BJ (cell line): ENCODE measurements at regions not wholly inside any gene's neighbourhood (a gene's known extent, or its start where the extent isn't known, plus 50 kb on each side); places are given as distances from the start of the nearest gene placed in this dataset.

Experiments used
- CTCF ChIA-PET: fragments of 350-600 bp; formaldehyde crosslinking; extraction: SDS; loops from one replicate; lab custom pipeline; 2021; ENCODE audit warnings: antibody characterized with exemption, inconsistent platforms; lab: Yijun Ruan, JAX
- POLR2A ChIA-PET: fragments of 300-600 bp; sonication (Branson Sonifier 250); formaldehyde crosslinking; extraction: SDS; loops from one replicate; lab custom pipeline; 2021; ENCODE audit warnings: antibody characterized with exemption; lab: Charles Lee
- DNase-seq: peaks from one replicate; pipeline ENCODE4 v3.0.0-alpha.2; 2011; ENCODE audit warnings: low read depth
- H3K27me3 ChIP-seq: 2 replicates; pipeline ENCODE4 v1.6.0; 2011; ENCODE audit warnings: low read length; ENCODE audit not compliant: control insufficient read depth, insufficient read depth
- H3K36me3 ChIP-seq: 2 replicates; pipeline ENCODE4 v1.5.1; 2011; ENCODE audit warnings: low read length; ENCODE audit not compliant: control insufficient read depth, insufficient read depth
- H3K4me3 ChIP-seq: 2 replicates; pipeline ENCODE4 v1.5.1; 2011; ENCODE audit warnings: low read depth, mild to moderate bottlenecking, control low read depth, low read length
- TF ChIP-seq, protein P1 (sequence below): IDR thresholded peaks from 2 replicates; pipeline ENCODE4 v1.5.1; 2011; ENCODE audit warnings: low read depth, mild to moderate bottlenecking, control low read depth, inconsistent platforms, low read length, moderate library complexity; ENCODE audit not compliant: insufficient read depth

GRCh38 chr13:47005756-47006414 is 109.0 kb upstream of the HTR2A start:
- ChIA-PET POLR2A (no interaction called here), CTCF (no interaction called here)
- Histone ChIP-seq H3K36me3 (no peaks in the 10 kb centered on the region), H3K4me3 (no peak overlapping the region), H3K27me3 (no peaks in the 10 kb centered on the region)
- TF ChIP-seq, protein P1, sequence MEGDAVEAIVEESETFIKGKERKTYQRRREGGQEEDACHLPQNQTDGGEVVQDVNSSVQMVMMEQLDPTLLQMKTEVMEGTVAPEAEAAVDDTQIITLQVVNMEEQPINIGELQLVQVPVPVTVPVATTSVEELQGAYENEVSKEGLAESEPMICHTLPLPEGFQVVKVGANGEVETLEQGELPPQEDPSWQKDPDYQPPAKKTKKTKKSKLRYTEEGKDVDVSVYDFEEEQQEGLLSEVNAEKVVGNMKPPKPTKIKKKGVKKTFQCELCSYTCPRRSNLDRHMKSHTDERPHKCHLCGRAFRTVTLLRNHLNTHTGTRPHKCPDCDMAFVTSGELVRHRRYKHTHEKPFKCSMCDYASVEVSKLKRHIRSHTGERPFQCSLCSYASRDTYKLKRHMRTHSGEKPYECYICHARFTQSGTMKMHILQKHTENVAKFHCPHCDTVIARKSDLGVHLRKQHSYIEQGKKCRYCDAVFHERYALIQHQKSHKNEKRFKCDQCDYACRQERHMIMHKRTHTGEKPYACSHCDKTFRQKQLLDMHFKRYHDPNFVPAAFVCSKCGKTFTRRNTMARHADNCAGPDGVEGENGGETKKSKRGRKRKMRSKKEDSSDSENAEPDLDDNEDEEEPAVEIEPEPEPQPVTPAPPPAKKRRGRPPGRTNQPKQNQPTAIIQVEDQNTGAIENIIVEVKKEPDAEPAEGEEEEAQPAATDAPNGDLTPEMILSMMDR = no peak
- DNase-seq = no peak

DNA sequence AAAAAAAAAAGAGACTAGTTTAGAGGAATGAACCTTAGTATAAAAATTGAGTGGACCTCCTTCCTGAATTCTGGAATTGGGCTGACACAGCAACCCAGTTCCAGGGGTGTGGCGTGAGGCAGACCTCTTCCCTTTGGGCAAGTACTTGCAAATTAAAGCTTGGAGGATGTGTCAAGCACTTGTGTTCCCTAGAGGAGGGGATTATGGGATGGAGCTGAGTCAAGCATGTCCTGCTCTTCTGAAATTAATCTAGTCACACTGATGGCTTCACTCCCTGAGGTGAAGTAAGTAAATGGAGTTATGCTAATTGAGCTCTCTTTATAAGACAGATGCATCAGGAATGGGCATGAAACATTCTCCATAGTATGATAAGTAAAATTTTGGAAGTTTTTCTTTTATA is 107.7 kb upstream of the HTR2A start:
- CTCF ChIA-PET = interaction anchor here (0.6 to 1.5 kb wide), 3 partner anchors 9 to 693 kb away, joined by 3 to 5 read pairs (median 3); no protein-coding TSS in a partner anchor
- no peak for DNase-seq
- no peaks in the 10 kb centered on the region for H3K27me3 ChIP-seq
- POLR2A ChIA-PET = no interaction called here
- TF ChIP-seq, protein P1 = no peak
- no peak overlapping the region for H3K4me3 ChIP-seq
- no peaks in the 10 kb centered on the region for H3K36me3 ChIP-seq

- TF ChIP-seq, protein P1 = 0 out of 2 replicates have a peak, but pooled peaks have one; percentile 5
- Histone ChIP-seq H3K27me3 (no peaks in the 10 kb centered on the region), H3K4me3 (no peak overlapping the region), H3K36me3 (no peaks in the 10 kb centered on the region)
- ChIA-PET POLR2A (no interaction called here), CTCF (interaction anchor here (0.6 to 1.5 kb wide), 2 partner anchors 10 to 693 kb away, joined by 3 to 5 read pairs; no protein-coding TSS in a partner anchor)
- DNase-seq = no peak
Observed at GRCh38 chr13:47004027-47004426, 107.2 kb upstream of the HTR2A start.

- TF ChIP-seq, protein P1 = no peak
- no peak for DNase-seq
- ChIA-PET POLR2A (no interaction called here), CTCF (no interaction called here)
- no peak overlapping the region for H3K4me3 ChIP-seq
- no peaks in the 10 kb centered on the region for H3K36me3 ChIP-seq
- H3K27me3 ChIP-seq = no peaks in the 10 kb centered on the region; the same call in 1 of the 2 replicates
Observed at GRCh38 chr13:47000165-47000564, 103.3 kb upstream of the HTR2A start.

DNA sequence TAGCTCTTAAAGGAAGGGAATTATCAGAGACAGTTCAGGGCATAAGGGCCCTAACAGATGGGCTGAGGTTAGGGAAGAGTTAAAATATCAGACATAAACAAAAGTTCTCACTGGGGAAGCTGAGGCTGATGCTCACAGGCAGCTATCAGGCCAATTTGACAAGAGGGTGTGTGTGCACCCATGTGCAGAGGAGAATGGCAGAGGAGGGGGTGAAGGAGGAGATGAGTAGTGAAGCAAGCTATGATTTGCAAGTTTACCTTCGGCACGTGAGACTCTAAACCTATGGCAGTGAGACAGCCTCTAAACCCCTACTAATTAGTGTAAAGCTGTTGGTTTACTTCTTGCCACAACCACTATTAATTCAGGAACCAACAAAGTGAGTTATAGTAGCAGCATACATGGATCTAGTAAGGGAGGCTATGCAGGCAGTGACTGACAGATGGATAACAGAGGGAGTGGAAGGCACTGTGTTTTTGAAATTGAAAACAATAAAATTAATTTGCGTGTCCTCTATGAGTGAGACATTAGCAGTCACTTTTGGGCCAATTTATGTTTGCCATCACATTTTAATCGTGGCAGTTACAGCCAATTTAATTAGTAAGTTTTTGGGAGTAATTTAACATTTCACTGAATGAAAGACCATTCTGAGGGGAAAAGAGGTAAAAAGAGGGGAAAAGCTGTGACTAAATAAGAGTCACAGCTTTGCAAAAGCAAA is 99.6 kb upstream of the HTR2A start:
- Histone ChIP-seq H3K36me3 (no peaks in the 10 kb centered on the region), H3K4me3 (no peak overlapping the region), H3K27me3 (no peaks in the 10 kb centered on the region; the same call in 1 of the 2 replicates)
- no peak for DNase-seq
- ChIA-PET POLR2A (no interaction called here), CTCF (interaction anchor here (0.6 to 1.7 kb wide), 3 partner anchors 11 to 84 kb away, joined by 3 to 7 read pairs (median 3); no protein-coding TSS in a partner anchor)
- TF ChIP-seq, protein P1 = no peak
